ENCODE measurements at regions not wholly inside any gene's neighbourhood (a gene's known extent, or its start where the extent isn't known, plus 50 kb on each side); places are given as distances from the start of the nearest gene placed in this dataset.
A peak's percentile ranks its signal among the peaks of the same experiment; 100 is the strongest.

GRCh38 chr5:96337048-96337781 lies 95.8 kb downstream of the PCSK1 start:
- no peak for TF ChIP-seq CTCF (IDR thresholded peaks at IDR 0.05; ENCODE audit: insufficient read depth, low read length)
- TF ChIP-seq SPI1 (IDR thresholded peaks at IDR 0.05; ENCODE audit: borderline replicate concordance, low read depth), result peak; percentile 74; the same call in 1 of the 2 replicates
- no peak for TF ChIP-seq REST (IDR thresholded peaks at IDR 0.05; ENCODE audit: insufficient replicate concordance, low read depth)
- TF ChIP-seq POLR2AphosphoS5 (IDR thresholded peaks at IDR 0.05; ENCODE audit: low read depth), result no peak
- no peak for TF ChIP-seq GABPA (IDR thresholded peaks at IDR 0.05; ENCODE audit: low read depth)
